OCI-LY3 (cell line): ENCODE measurements at regions not wholly inside any gene's neighbourhood (a gene's known extent, or its start where the extent isn't known, plus 50 kb on each side); places are given as distances from the start of the nearest gene placed in this dataset.

Experiments
- H2AFZ ChIP-seq: fragments of 200-600, 300-600 bp; shearing (Covaris generic); 2 replicates; pipeline ENCODE4 v1.6.0; 2014; ENCODE audit warnings: antibody characterized with exemption, low read depth, low read length
- H3K27ac ChIP-seq: fragments of 200-600, 300-600 bp; sonication (generic); 2 replicates; pipeline ENCODE4 v1.5.1; 2014; ENCODE audit warnings: mild to moderate bottlenecking, low read length, moderate library complexity, mixed read lengths
- H3K27me3 ChIP-seq: fragments of 200-600, 300-600 bp; sonication (generic); 2 replicates; pipeline ENCODE4 v1.6.1; 2014; ENCODE audit warnings: low read depth, low read length, mixed read lengths
- H3K36me3 ChIP-seq: fragments of 200-600, 300-600 bp; sonication (generic); replicated peaks from 2 replicates; pipeline ENCODE3; 2014; ENCODE audit warnings: low read depth, low read length, mixed read lengths
- H3K4me1 ChIP-seq: fragments of 300-600, 200-600 bp; sonication (generic); 2 replicates; pipeline ENCODE4 v1.6.1; 2014; ENCODE audit warnings: low read length, mixed read lengths
- H3K4me2 ChIP-seq: fragments of 200-600, 300-600 bp; sonication (generic); 2 replicates; pipeline ENCODE4 v1.6.1; 2014; ENCODE audit warnings: low read length, mixed read lengths
- H3K4me3 ChIP-seq: fragments of 300-600, 200-600 bp; sonication (generic); 2 replicates; pipeline ENCODE4 v1.5.1; 2014; ENCODE audit warnings: antibody characterized with exemption, mild to moderate bottlenecking, low read length, moderate library complexity
- H3K79me2 ChIP-seq: fragments of 300-600, 200-600 bp; shearing (Covaris generic); 2 replicates; pipeline ENCODE4 v1.6.1; 2014; ENCODE audit warnings: mild to moderate bottlenecking, low read length, mixed read lengths
- H3K9ac ChIP-seq: fragments of 300-600, 200-600 bp; shearing (Covaris generic); 2 replicates; pipeline ENCODE4 v1.6.0; 2014; ENCODE audit warnings: mild to moderate bottlenecking, low read length, moderate library complexity
- H3K9me3 ChIP-seq: fragments of 200-600, 300-600 bp; shearing (Covaris generic); 2 replicates; pipeline ENCODE4 v1.6.1; 2014; ENCODE audit warnings: low read length, mixed read lengths; ENCODE audit not compliant: insufficient read depth
- H4K20me1 ChIP-seq: fragments of 200-600, 300-600 bp; sonication (generic); 2 replicates; pipeline ENCODE4 v1.6.1; 2016; ENCODE audit warnings: low read length, mixed read lengths; ENCODE audit not compliant: insufficient read depth
- EZH2phosphoT487 ChIP-seq: fragments of 200-600 bp; shearing (Covaris generic); IDR thresholded peaks from 2 replicates; pipeline ENCODE4 v1.6.1; 2018; ENCODE audit warnings: antibody characterized with exemption, mixed run types, low read depth
- TF ChIP-seq, protein P1 (sequence below): fragments of 200-600, 300-600 bp; sonication (generic); IDR thresholded peaks from 2 replicates; pipeline ENCODE4 v1.5.1; 2014; ENCODE audit warnings: antibody characterized with exemption, low read length, low read depth

- no peak for TF ChIP-seq EZH2phosphoT487
- no peaks in the 10 kb centered on the region for H4K20me1 ChIP-seq
- H3K27me3 ChIP-seq, result no peaks in the 10 kb centered on the region
- H3K27ac ChIP-seq, result no peak overlapping the region
- H3K9me3 ChIP-seq, result no peaks in the 10 kb centered on the region
- no peaks in the 10 kb centered on the region for H3K4me1 ChIP-seq
- no peaks in the 10 kb centered on the region for H3K79me2 ChIP-seq
- no peaks in the 10 kb centered on the region for H3K36me3 ChIP-seq
- H3K4me3 ChIP-seq, result no peak overlapping the region
- H3K9ac ChIP-seq, result no peak overlapping the region
- H2AFZ ChIP-seq, result no peak overlapping the region
- H3K4me2 ChIP-seq, result no peak overlapping the region
These were observed 225.9 kb upstream of the CHST9 start for GRCh38 chr18:27411013-27411412.

- H2AFZ ChIP-seq, result no peak overlapping the region
- no peak overlapping the region for H3K4me2 ChIP-seq
- H3K79me2 ChIP-seq, result no peaks in the 10 kb centered on the region
- H3K4me1 ChIP-seq, result no peaks in the 10 kb centered on the region
- H4K20me1 ChIP-seq, result no peaks in the 10 kb centered on the region
- H3K27ac ChIP-seq, result no peak overlapping the region
- no peaks in the 10 kb centered on the region for H3K27me3 ChIP-seq
- TF ChIP-seq EZH2phosphoT487, result no peak
- TF ChIP-seq, protein P1, sequence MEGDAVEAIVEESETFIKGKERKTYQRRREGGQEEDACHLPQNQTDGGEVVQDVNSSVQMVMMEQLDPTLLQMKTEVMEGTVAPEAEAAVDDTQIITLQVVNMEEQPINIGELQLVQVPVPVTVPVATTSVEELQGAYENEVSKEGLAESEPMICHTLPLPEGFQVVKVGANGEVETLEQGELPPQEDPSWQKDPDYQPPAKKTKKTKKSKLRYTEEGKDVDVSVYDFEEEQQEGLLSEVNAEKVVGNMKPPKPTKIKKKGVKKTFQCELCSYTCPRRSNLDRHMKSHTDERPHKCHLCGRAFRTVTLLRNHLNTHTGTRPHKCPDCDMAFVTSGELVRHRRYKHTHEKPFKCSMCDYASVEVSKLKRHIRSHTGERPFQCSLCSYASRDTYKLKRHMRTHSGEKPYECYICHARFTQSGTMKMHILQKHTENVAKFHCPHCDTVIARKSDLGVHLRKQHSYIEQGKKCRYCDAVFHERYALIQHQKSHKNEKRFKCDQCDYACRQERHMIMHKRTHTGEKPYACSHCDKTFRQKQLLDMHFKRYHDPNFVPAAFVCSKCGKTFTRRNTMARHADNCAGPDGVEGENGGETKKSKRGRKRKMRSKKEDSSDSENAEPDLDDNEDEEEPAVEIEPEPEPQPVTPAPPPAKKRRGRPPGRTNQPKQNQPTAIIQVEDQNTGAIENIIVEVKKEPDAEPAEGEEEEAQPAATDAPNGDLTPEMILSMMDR, result no peak
- no peaks in the 10 kb centered on the region for H3K9me3 ChIP-seq
- no peaks in the 10 kb centered on the region for H3K36me3 ChIP-seq
- no peak overlapping the region for H3K9ac ChIP-seq
- H3K4me3 ChIP-seq, result no peak overlapping the region
These were observed 219.7 kb upstream of the CHST9 start for GRCh38 chr18:27404855-27405254.

GRCh38 chr18:27400001-27400400, 214.9 kb upstream of the CHST9 start:
- Histone ChIP-seq H3K4me3 (no peak overlapping the region), H3K27ac (no peak overlapping the region), H3K36me3 (no peaks in the 10 kb centered on the region), H3K79me2 (no peaks in the 10 kb centered on the region), H3K27me3 (no peaks in the 10 kb centered on the region), H2AFZ (no peak overlapping the region), H3K4me1 (no peaks in the 10 kb centered on the region), H4K20me1 (no peaks in the 10 kb centered on the region), H3K4me2 (no peak overlapping the region), H3K9ac (no peak overlapping the region), H3K9me3 (no peaks in the 10 kb centered on the region)
- TF ChIP-seq EZH2phosphoT487, result no peak

GRCh38 chr18:27395752-27396151, 210.6 kb upstream of the CHST9 start:
- Histone ChIP-seq H3K79me2 (no peaks in the 10 kb centered on the region), H3K9me3 (no peaks in the 10 kb centered on the region), H3K36me3 (no peaks in the 10 kb centered on the region), H3K4me3 (no peak overlapping the region), H3K27ac (no peak overlapping the region), H4K20me1 (no peaks in the 10 kb centered on the region), H3K4me1 (no peaks in the 10 kb centered on the region), H3K4me2 (no peak overlapping the region), H2AFZ (no peak overlapping the region), H3K27me3 (no peaks in the 10 kb centered on the region), H3K9ac (no peak overlapping the region)
- TF ChIP-seq, protein P1, result no peak
- TF ChIP-seq EZH2phosphoT487, result no peak

DNA sequence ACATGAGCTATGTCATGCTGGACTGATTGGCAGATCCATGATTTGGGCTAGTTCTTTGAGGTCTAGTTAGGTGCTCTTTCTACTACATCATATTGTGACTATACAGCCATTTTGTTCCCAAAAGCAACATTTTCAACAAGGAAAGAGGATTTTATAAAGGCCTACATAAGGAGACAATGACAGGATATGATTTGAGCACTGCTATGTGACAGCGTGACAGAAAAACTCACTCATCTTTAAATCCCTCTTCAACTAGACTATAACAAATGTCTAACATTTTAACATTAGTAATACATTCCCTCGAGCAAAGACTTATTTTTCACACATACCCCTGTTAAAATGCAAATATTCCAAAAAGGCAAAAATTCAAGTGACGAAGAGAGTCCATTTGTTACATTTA, 209.6 kb upstream of the CHST9 start:
- Histone ChIP-seq H3K36me3 (no peaks in the 10 kb centered on the region), H3K4me1 (no peaks in the 10 kb centered on the region), H3K27me3 (no peaks in the 10 kb centered on the region), H4K20me1 (no peaks in the 10 kb centered on the region), H3K4me3 (no peak overlapping the region), H2AFZ (no peak overlapping the region), H3K9me3 (no peaks in the 10 kb centered on the region), H3K4me2 (no peak overlapping the region), H3K79me2 (no peaks in the 10 kb centered on the region), H3K9ac (no peak overlapping the region), H3K27ac (no peak overlapping the region)
- TF ChIP-seq, protein P1, result no peak
- TF ChIP-seq EZH2phosphoT487, result no peak
